B cell (primary cell): ENCODE measurements at regions not wholly inside any gene's neighbourhood (a gene's known extent, or its start where the extent isn't known, plus 50 kb on each side); places are given as distances from the start of the nearest gene placed in this dataset.

Experiments
- ATAC-seq: fragments of 200-7000 bp; cut with Tn5 transposase; one replicate; pipeline ENCODE4 v1.10.0; 2021; ENCODE audit warnings: low read depth, mild to moderate bottlenecking, moderate number of reproducible peaks, moderate library complexity
- CTCF ChIA-PET: fragments of 350-600 bp; sonication (Branson Sonifier 250); formaldehyde crosslinking; loops from one replicate; lab custom pipeline; 2021; ENCODE audit warnings: antibody characterized with exemption, inconsistent platforms; lab: Charles Lee
- POLR2A ChIA-PET: fragments of 350-600 bp; sonication (Branson Sonifier 250); formaldehyde crosslinking; loops from one replicate; lab custom pipeline; 2021; ENCODE audit warnings: antibody characterized with exemption; lab: Charles Lee
- DNase-seq: peaks from one replicate; pipeline ENCODE4 v3.0.0; 2013
- H2AFZ ChIP-seq: 2 replicates; pipeline ENCODE4 v1.6.1; 2012; ENCODE audit warnings: mild to moderate bottlenecking, low read depth, low read length; ENCODE audit not compliant: insufficient read depth, poor library complexity, severe bottlenecking
- H3K27ac ChIP-seq, 2 donors: 1 replicate in 1 of 2; 2 replicates in 1 of 2; pipeline ENCODE4 v1.5.1; 2012 to 2013; ENCODE audit warnings: low read length in 2 of 2, mild to moderate bottlenecking in 2 of 2, moderate library complexity in 1 of 2
- H3K27me3 ChIP-seq, 4 experiments: fragments of 200-600 bp in 1 of 4; sonication (generic) in 1 of 4; replicated peaks in 1 of 4; 1 replicate in 2 of 4; 2 replicates in 2 of 4; pipeline versions ENCODE4 v1.6.1 to v1.7.0; 2013 to 2016; ENCODE audit warnings: low read length in 3 of 4, mild to moderate bottlenecking in 2 of 4, mixed read lengths in 1 of 4, moderate library complexity in 1 of 4; ENCODE audit not compliant: insufficient read depth in 4 of 4, control insufficient read depth in 3 of 4; ENCODE audit errors: control extremely low read depth in 1 of 4
- H3K36me3 ChIP-seq, 2 experiments: replicated peaks in 1 of 2; 1 replicate in 1 of 2; 2 replicates in 1 of 2; pipeline versions ENCODE4 v1.6.1 to v1.7.1; 2013; ENCODE audit warnings: low read length in 1 of 2; ENCODE audit not compliant: insufficient read depth in 2 of 2, control insufficient read depth in 1 of 2; ENCODE audit errors: control extremely low read depth in 1 of 2, extremely low read depth in 1 of 2
- H3K4me1 ChIP-seq, 2 donors: fragments of 200-600 bp in 1 of 2; sonication (generic) in 1 of 2; 1 replicate in 1 of 2; 2 replicates in 1 of 2; pipeline versions ENCODE4 v1.5.1 to v1.6.1; 2013 to 2017; ENCODE audit warnings: low read length in 2 of 2; ENCODE audit not compliant: control insufficient read depth in 2 of 2, insufficient read depth in 2 of 2
- H3K4me2 ChIP-seq: replicated peaks from 2 replicates; pipeline ENCODE3; 2012; ENCODE audit warnings: mild to moderate bottlenecking, low read depth, low read length; ENCODE audit not compliant: poor library complexity, severe bottlenecking
- H3K4me3 ChIP-seq, 5 experiments: fragments of 200-600 bp in 1 of 5; sonication (generic) in 1 of 5; 1 replicate in 3 of 5; 2 replicates in 2 of 5; pipeline versions ENCODE4 v1.5.1 to v1.7.0; 2011 to 2016; ENCODE audit warnings: low read length in 4 of 5, mild to moderate bottlenecking in 4 of 5, low read depth in 2 of 5, control low read depth in 1 of 5, moderate library complexity in 1 of 5; ENCODE audit not compliant: insufficient read depth in 1 of 5; ENCODE audit errors: control extremely low read depth in 1 of 5, extremely low read depth in 1 of 5
- H3K79me2 ChIP-seq: fragments of 200-600 bp; sonication (generic); one replicate; pipeline ENCODE4 v1.6.0; 2016; ENCODE audit warnings: low read length; ENCODE audit not compliant: control insufficient read depth, insufficient read depth
- H3K9ac ChIP-seq: fragments of 200-600 bp; sonication (generic); 2 replicates; pipeline ENCODE4 v1.6.1; 2017; ENCODE audit warnings: mild to moderate bottlenecking, low read length, moderate library complexity
- H3K9me3 ChIP-seq, 3 donors: one replicate each; pipeline versions ENCODE4 v1.6.1 to v1.7.1; 2013; ENCODE audit warnings: low read length in 2 of 3; ENCODE audit not compliant: control insufficient read depth in 2 of 3, insufficient read depth in 1 of 3; ENCODE audit errors: control extremely low read depth in 1 of 3
- H4K20me1 ChIP-seq: 2 replicates; pipeline ENCODE4 v1.6.0; 2012; ENCODE audit warnings: mild to moderate bottlenecking, low read length; ENCODE audit not compliant: insufficient read depth, control insufficient read depth, poor library complexity, severe bottlenecking
- H3K27ac Mint-ChIP-seq: one replicate; pipeline ENCODE4 v1.8.0; 2021; ENCODE audit warnings: mixed read lengths
- H3K27me3 Mint-ChIP-seq: one replicate; pipeline ENCODE4 v1.8.0; 2021; ENCODE audit warnings: mixed read lengths
- H3K4me1 Mint-ChIP-seq: one replicate; pipeline ENCODE4 v1.8.0; 2021; ENCODE audit warnings: mixed read lengths
- H3K4me3 Mint-ChIP-seq: one replicate; pipeline ENCODE4 v1.8.0; 2021; ENCODE audit warnings: mixed read lengths
- H3K9me3 Mint-ChIP-seq: one replicate; pipeline ENCODE4 v1.8.0; 2022; ENCODE audit warnings: mixed read lengths; ENCODE audit not compliant: insufficient read depth
- EZH2 ChIP-seq: IDR thresholded peaks from 2 replicates; pipeline ENCODE4 v1.6.1; 2012; ENCODE audit warnings: borderline replicate concordance, low read depth, mild to moderate bottlenecking, moderate library complexity, low read length; ENCODE audit not compliant: insufficient read depth, poor library complexity, severe bottlenecking
- WGBS: methylation state at CpG from one replicate; pipeline ENCODE4 v1.1.5; 2013; ENCODE audit warnings: missing lambda C conversion rate; ENCODE audit not compliant: insufficient coverage; 5-methylcytosine and 5-hydroxymethylcytosine counted together
- intact Hi-C: fragments of 100-400 bp; cut with micrococcal nuclease; formaldehyde crosslinking; loops from one replicate; pipeline ENCODE4 v1.10.0; 2022
- TF ChIP-seq, protein P1 (sequence below): fragments of 200-600 bp; IDR thresholded peaks from one replicate; pipeline ENCODE4 v1.8.0; 2022; ENCODE audit warnings: antibody characterized with exemption, mild to moderate bottlenecking

DNA sequence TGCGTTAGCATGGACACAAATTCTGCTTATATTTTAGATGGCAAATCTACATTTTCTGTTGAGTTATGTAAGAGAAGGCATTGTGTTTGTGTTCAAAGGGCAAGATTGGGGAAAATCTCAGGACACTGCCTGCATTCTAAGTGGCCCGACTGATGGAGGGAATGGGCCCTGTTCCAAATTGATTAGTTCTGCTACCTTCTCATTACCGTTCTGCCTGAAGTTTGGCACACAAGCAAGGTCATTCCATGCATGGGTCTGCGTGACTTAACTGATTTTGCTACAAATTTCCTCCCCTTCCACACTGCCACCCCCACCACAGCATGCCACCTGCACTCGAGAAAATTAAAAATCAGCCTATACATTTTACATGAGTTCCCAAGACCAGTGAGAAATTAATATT lies 409.9 kb downstream of the BRINP1 start:
- DNase-seq, result no peak
- 76% methylated on average over 3 of the region's 5 CpGs for WGBS
- Histone ChIP-seq H3K36me3 (no peaks in the 10 kb centered on the region), H3K9ac (no peak overlapping the region), H3K79me2 (no peaks in the 10 kb centered on the region), H3K4me2 (no peak overlapping the region), H3K4me3 (no peak overlapping the region), H3K27me3 (no peaks in the 10 kb centered on the region), H3K9me3 (no peaks in the 10 kb centered on the region), H4K20me1 (no peaks in the 10 kb centered on the region), H3K4me1 (no peaks in the 10 kb centered on the region), H2AFZ (no peak overlapping the region), H3K27ac (no peak overlapping the region)
- no peak overlapping the region for H3K4me3 Mint-ChIP-seq
- ChIA-PET CTCF (no interaction called here), POLR2A (no interaction called here)
- intact Hi-C loops, result no loop called here
- no peak for ATAC-seq
- H3K27ac Mint-ChIP-seq, result no peak overlapping the region
- TF ChIP-seq, protein P1, sequence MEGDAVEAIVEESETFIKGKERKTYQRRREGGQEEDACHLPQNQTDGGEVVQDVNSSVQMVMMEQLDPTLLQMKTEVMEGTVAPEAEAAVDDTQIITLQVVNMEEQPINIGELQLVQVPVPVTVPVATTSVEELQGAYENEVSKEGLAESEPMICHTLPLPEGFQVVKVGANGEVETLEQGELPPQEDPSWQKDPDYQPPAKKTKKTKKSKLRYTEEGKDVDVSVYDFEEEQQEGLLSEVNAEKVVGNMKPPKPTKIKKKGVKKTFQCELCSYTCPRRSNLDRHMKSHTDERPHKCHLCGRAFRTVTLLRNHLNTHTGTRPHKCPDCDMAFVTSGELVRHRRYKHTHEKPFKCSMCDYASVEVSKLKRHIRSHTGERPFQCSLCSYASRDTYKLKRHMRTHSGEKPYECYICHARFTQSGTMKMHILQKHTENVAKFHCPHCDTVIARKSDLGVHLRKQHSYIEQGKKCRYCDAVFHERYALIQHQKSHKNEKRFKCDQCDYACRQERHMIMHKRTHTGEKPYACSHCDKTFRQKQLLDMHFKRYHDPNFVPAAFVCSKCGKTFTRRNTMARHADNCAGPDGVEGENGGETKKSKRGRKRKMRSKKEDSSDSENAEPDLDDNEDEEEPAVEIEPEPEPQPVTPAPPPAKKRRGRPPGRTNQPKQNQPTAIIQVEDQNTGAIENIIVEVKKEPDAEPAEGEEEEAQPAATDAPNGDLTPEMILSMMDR, result no peak
- no peak for TF ChIP-seq EZH2
- no peaks in the 10 kb centered on the region for H3K27me3 Mint-ChIP-seq
- no peaks in the 10 kb centered on the region for H3K4me1 Mint-ChIP-seq
- H3K9me3 Mint-ChIP-seq, result no peaks in the 10 kb centered on the region

- no peak overlapping the region for H3K4me3 Mint-ChIP-seq
- intact Hi-C loops, result no loop called here
Observed at GRCh38 chr9:118961857-118962256, 407.4 kb downstream of the BRINP1 start.

More at GRCh38 chr9:118961857-118962256, 407.4 kb downstream of the BRINP1 start:
- ChIA-PET POLR2A (no interaction called here), CTCF (no interaction called here)
- Histone ChIP-seq H3K9me3 (no peaks in the 10 kb centered on the region), H3K36me3 (no peaks in the 10 kb centered on the region), H3K27me3 (no peaks in the 10 kb centered on the region), H3K79me2 (no peaks in the 10 kb centered on the region), H3K9ac (no peak overlapping the region), H3K4me3 (no peak overlapping the region), H3K4me2 (no peak overlapping the region), H3K4me1 (no peaks in the 10 kb centered on the region), H3K27ac (no peak overlapping the region), H4K20me1 (no peaks in the 10 kb centered on the region), H2AFZ (no peak overlapping the region)
- ATAC-seq (no peak), DNase-seq (no peak)
- Mint-ChIP-seq H3K4me1 (no peaks in the 10 kb centered on the region), H3K9me3 (no peaks in the 10 kb centered on the region), H3K27ac (no peak overlapping the region), H3K27me3 (no peaks in the 10 kb centered on the region)
- no peak for TF ChIP-seq EZH2
- TF ChIP-seq, protein P1, result no peak
- no CpG with 5 or more reads among the region's 1 CpG for WGBS
